DND-41 (cell line): ENCODE measurements at regions not wholly inside any gene's neighbourhood (a gene's known extent, or its start where the extent isn't known, plus 50 kb on each side); places are given as distances from the start of the nearest gene placed in this dataset.

Experiments
- ATAC-seq: fragments of 200-7000 bp; cut with Tn5 transposase; 3 replicates; pipeline ENCODE4 v1.9.1; 2021; ENCODE audit warnings: low read depth; ENCODE audit not compliant: insufficient read depth
- DNase-seq: peaks from one replicate; pipeline ENCODE4 v3.0.0-alpha.2; 2020
- H2AFZ ChIP-seq: 2 replicates; pipeline ENCODE4 v1.6.0; 2012; ENCODE audit warnings: low read depth, low read length
- H3K27ac ChIP-seq: 2 replicates; pipeline ENCODE4 v1.5.1; 2012; ENCODE audit warnings: low read length, inconsistent platforms
- H3K27me3 ChIP-seq: fragments of 200-600 bp; sonication (generic); 2 replicates; pipeline ENCODE4 v1.6.0; 2012; ENCODE audit warnings: low read length, mild to moderate bottlenecking, inconsistent platforms; ENCODE audit not compliant: insufficient read depth, poor library complexity
- H3K36me3 ChIP-seq: 2 replicates; pipeline ENCODE4 v1.5.1; 2012; ENCODE audit warnings: low read length, inconsistent platforms; ENCODE audit not compliant: insufficient read depth
- H3K4me1 ChIP-seq: 2 replicates; pipeline ENCODE4 v1.5.1; 2012; ENCODE audit warnings: mild to moderate bottlenecking, low read length; ENCODE audit not compliant: insufficient read depth
- H3K4me2 ChIP-seq: 2 replicates; pipeline ENCODE4 v1.6.0; 2012; ENCODE audit warnings: mild to moderate bottlenecking, moderate library complexity, low read length, inconsistent platforms; ENCODE audit not compliant: insufficient read depth
- H3K4me3 ChIP-seq, 2 experiments: fragments of 200-600 bp in 1 of 2; shearing (Covaris generic) in 1 of 2; 2 replicates each; pipeline ENCODE4 v1.5.1; 2012 to 2016; ENCODE audit warnings: inconsistent platforms in 2 of 2, low read length in 2 of 2, mild to moderate bottlenecking in 2 of 2, low read depth in 1 of 2, moderate library complexity in 1 of 2
- H3K79me2 ChIP-seq: 2 replicates; pipeline ENCODE4 v1.6.0; 2012; ENCODE audit warnings: low read length, inconsistent platforms; ENCODE audit not compliant: insufficient read depth
- H3K9ac ChIP-seq: 2 replicates; pipeline ENCODE4 v1.6.0; 2012; ENCODE audit warnings: low read depth, mild to moderate bottlenecking, inconsistent platforms, low read length, moderate library complexity
- H3K9me3 ChIP-seq: 2 replicates; pipeline ENCODE4 v1.5.1; 2012; ENCODE audit warnings: low read length, moderate library complexity, mild to moderate bottlenecking, inconsistent platforms; ENCODE audit not compliant: insufficient read depth, severe bottlenecking
- H4K20me1 ChIP-seq: 2 replicates; pipeline ENCODE4 v1.6.0; 2012; ENCODE audit warnings: low read length; ENCODE audit not compliant: insufficient read depth
- CTCF ChIP-seq: IDR thresholded peaks from 2 replicates; pipeline ENCODE4 v1.5.1; 2012; ENCODE audit warnings: borderline replicate concordance, low read length, moderate library complexity, mild to moderate bottlenecking; ENCODE audit not compliant: poor library complexity, severe bottlenecking; ENCODE audit errors: extremely low read depth
- EZH2 ChIP-seq: IDR thresholded peaks from 3 replicates; pipeline ENCODE4 v1.6.1; 2012; ENCODE audit warnings: borderline replicate concordance, low read depth, mild to moderate bottlenecking, moderate library complexity, low read length, inconsistent platforms; ENCODE audit not compliant: severe bottlenecking

GRCh38 chr6:153624528-153624927 lies 414.5 kb upstream of the OPRM1 start:
- Histone ChIP-seq H3K27me3 (no peaks in the 10 kb centered on the region), H4K20me1 (no peaks in the 10 kb centered on the region), H3K79me2 (no peaks in the 10 kb centered on the region), H3K9me3 (no peaks in the 10 kb centered on the region), H3K4me2 (no peak overlapping the region), H3K4me1 (no peaks in the 10 kb centered on the region), H2AFZ (no peak overlapping the region), H3K27ac (no peak overlapping the region), H3K36me3 (no peaks in the 10 kb centered on the region), H3K9ac (no peak overlapping the region), H3K4me3 (no peak overlapping the region)
- ATAC-seq: no peak
- no peak for DNase-seq
- no peak for TF ChIP-seq CTCF
- TF ChIP-seq EZH2: no peak

- no peak for TF ChIP-seq CTCF
- TF ChIP-seq EZH2: no peak
- no peak for ATAC-seq
Observed at GRCh38 chr6:153623496-153623895, 415.5 kb upstream of the OPRM1 start.

GRCh38 chr6:153621491-153621890 lies 417.5 kb upstream of the OPRM1 start:
- DNase-seq (no peak), ATAC-seq (no peak)
- TF ChIP-seq CTCF (no peak), EZH2 (no peak)
- Histone ChIP-seq H3K9ac (no peak overlapping the region), H2AFZ (no peak overlapping the region), H3K4me2 (no peak overlapping the region), H3K36me3 (no peaks in the 10 kb centered on the region), H4K20me1 (no peaks in the 10 kb centered on the region), H3K27ac (no peak overlapping the region), H3K27me3 (no peaks in the 10 kb centered on the region), H3K9me3 (no peaks in the 10 kb centered on the region), H3K4me1 (no peaks in the 10 kb centered on the region), H3K4me3 (no peak overlapping the region), H3K79me2 (no peaks in the 10 kb centered on the region)

More at GRCh38 chr6:153623496-153623895, 415.5 kb upstream of the OPRM1 start:
- Histone ChIP-seq H3K4me2 (no peak overlapping the region), H3K27ac (no peak overlapping the region), H3K79me2 (no peaks in the 10 kb centered on the region), H3K9ac (no peak overlapping the region), H4K20me1 (no peaks in the 10 kb centered on the region), H3K4me1 (no peaks in the 10 kb centered on the region), H3K27me3 (no peaks in the 10 kb centered on the region), H3K36me3 (no peaks in the 10 kb centered on the region), H3K4me3 (no peak overlapping the region), H3K9me3 (no peaks in the 10 kb centered on the region), H2AFZ (no peak overlapping the region)
- DNase-seq: no peak

GRCh38 chr6:153621070-153621469 lies 418.0 kb upstream of the OPRM1 start:
- no peak overlapping the region for H3K4me2 ChIP-seq
- H3K9me3 ChIP-seq: no peaks in the 10 kb centered on the region
- ATAC-seq (no peak), DNase-seq (no peak)
- H3K4me1 ChIP-seq: no peaks in the 10 kb centered on the region
- no peaks in the 10 kb centered on the region for H3K27me3 ChIP-seq
- H3K79me2 ChIP-seq: no peaks in the 10 kb centered on the region
- TF ChIP-seq EZH2 (no peak), CTCF (no peak)
- no peaks in the 10 kb centered on the region for H4K20me1 ChIP-seq
- H3K9ac ChIP-seq: no peak overlapping the region
- H2AFZ ChIP-seq: no peak overlapping the region
- H3K4me3 ChIP-seq: no peak overlapping the region
- H3K36me3 ChIP-seq: no peaks in the 10 kb centered on the region
- no peak overlapping the region for H3K27ac ChIP-seq
